ENCODE measurements at regions not wholly inside any gene's neighbourhood (a gene's known extent, or its start where the extent isn't known, plus 50 kb on each side); places are given as distances from the start of the nearest gene placed in this dataset.

DNA sequence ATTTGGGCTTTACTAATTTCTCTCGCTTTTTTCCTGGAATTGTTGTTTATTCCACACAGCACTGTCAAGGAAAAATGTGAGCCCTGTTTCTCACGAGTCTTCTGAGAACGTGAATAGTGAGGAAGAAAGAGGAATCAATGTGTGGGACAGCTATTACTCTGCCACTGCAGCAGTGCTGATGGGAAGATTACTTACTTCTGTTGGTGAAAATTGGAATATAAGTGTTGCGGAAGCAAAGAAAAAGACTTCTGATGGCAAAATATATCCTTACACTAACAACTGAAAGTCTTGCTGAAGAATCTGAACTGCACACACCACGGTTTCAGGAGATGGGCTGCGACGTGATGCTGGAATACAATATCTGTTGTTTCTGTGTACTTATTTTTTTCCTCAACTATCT is 884.2 kb downstream of the AACS start:
- Histone ChIP-seq H2BK12ac (ENCODE audit: insufficient read length, low read depth, low read length) (no peak overlapping the region), H2AFZ (ENCODE audit: low read length) (no peak overlapping the region), H4K20me1 (ENCODE audit: control insufficient read depth, insufficient read depth, insufficient read length) (no peaks in the 10 kb centered on the region), H3K9me3 (ENCODE audit: control insufficient read depth, low read depth, low read length) (no peaks in the 10 kb centered on the region), H3K27me3 (ENCODE audit: insufficient read depth, low read length) (no peaks in the 10 kb centered on the region), H3K79me1 (ENCODE audit: insufficient read depth, low read depth, low read length, poor library complexity, severe bottlenecking) (no peaks in the 10 kb centered on the region), H2BK15ac (ENCODE audit: low read depth, low read length) (no peak overlapping the region), H3K79me2 (ENCODE audit: insufficient read depth, low read length) (no peaks in the 10 kb centered on the region), H4K8ac (replicated peaks; ENCODE audit: insufficient read length, low read depth, low read length) (no peak overlapping the region), H3T11ph (ENCODE audit: low read length) (no peak overlapping the region), H3K14ac (ENCODE audit: insufficient read depth, low read length) (no peak overlapping the region), H3K18ac (ENCODE audit: insufficient read length, low read depth, low read length) (no peak overlapping the region), H2BK5ac (ENCODE audit: insufficient read length, low read length) (no peak overlapping the region), H3K23ac (ENCODE audit: insufficient read length, low read depth, low read length) (no peak overlapping the region), H3K9ac (ENCODE audit: extremely low read depth, insufficient read length, low read length) (no peak overlapping the region), H2BK20ac (ENCODE audit: low read depth, low read length, poor library complexity, severe bottlenecking) (no peak overlapping the region), H3K4me2 (ENCODE audit: insufficient read depth, insufficient read length, low read length) (no peak overlapping the region), H3K23me2 (ENCODE audit: insufficient read length, low read depth, low read length, poor library complexity, severe bottlenecking) (no peaks in the 10 kb centered on the region), H3K4me1 (ENCODE audit: insufficient read depth, low read length) (no peaks in the 10 kb centered on the region; the same call in 1 of the 2 replicates), H3K4ac (ENCODE audit: low read depth, low read length) (no peak overlapping the region), H3K56ac (ENCODE audit: insufficient read length, low read depth, low read length) (no peak overlapping the region), H4K91ac (ENCODE audit: insufficient read length, low read depth, low read length) (no peak overlapping the region), H4K5ac (ENCODE audit: insufficient read length, low read depth, low read length) (no peak overlapping the region), H2AK5ac (ENCODE audit: insufficient read length, low read length) (no peak overlapping the region), H3K27ac (ENCODE audit: insufficient read length, low read depth, low read length) (no peak overlapping the region), H2BK120ac (ENCODE audit: low read depth, low read length, poor library complexity, severe bottlenecking) (no peak overlapping the region)
- DNase-seq = no peak
- Mint-ChIP-seq H3K27me3 (ENCODE audit: low read depth) (peaks cover 2% of the 10 kb centered on the region), H3K36me3 (ENCODE audit: insufficient read depth in 1 of 3, low read depth in 3 of 3) (0 out of 7 replicates have a peak, but pooled peaks cover 0 to 2% (median 0%) of the 10 kb centered on the region in 3 experiments), H3K4me3 (no peak overlapping the region), H3K27ac (no peak overlapping the region), H3K4me1 (peaks cover 1 to 2% of the 10 kb centered on the region in 2 experiments), H3K9me3 (no peaks in the 10 kb centered on the region; a peak in 1 of 5 replicates)
- TF ChIP-seq, protein P1, sequence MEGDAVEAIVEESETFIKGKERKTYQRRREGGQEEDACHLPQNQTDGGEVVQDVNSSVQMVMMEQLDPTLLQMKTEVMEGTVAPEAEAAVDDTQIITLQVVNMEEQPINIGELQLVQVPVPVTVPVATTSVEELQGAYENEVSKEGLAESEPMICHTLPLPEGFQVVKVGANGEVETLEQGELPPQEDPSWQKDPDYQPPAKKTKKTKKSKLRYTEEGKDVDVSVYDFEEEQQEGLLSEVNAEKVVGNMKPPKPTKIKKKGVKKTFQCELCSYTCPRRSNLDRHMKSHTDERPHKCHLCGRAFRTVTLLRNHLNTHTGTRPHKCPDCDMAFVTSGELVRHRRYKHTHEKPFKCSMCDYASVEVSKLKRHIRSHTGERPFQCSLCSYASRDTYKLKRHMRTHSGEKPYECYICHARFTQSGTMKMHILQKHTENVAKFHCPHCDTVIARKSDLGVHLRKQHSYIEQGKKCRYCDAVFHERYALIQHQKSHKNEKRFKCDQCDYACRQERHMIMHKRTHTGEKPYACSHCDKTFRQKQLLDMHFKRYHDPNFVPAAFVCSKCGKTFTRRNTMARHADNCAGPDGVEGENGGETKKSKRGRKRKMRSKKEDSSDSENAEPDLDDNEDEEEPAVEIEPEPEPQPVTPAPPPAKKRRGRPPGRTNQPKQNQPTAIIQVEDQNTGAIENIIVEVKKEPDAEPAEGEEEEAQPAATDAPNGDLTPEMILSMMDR (conservative IDR thresholded peaks at IDR 0.05) = no peak
- WGBS (ENCODE audit: extremely low coverage, insufficient read length, low lambda C conversion rate) = no CpG with 5 or more reads among the region's 7 CpGs

All from H9 (cell line).